Hepatocyte (in vitro differentiated cells): ENCODE measurements at regions not wholly inside any gene's neighbourhood (a gene's known extent, or its start where the extent isn't known, plus 50 kb on each side); places are given as distances from the start of the nearest gene placed in this dataset.

Experiments
- CTCF ChIP-seq: fragments of 200-600 bp; sonication (generic); IDR thresholded peaks from 2 replicates; pipeline ENCODE4 v1.5.1; 2016; ENCODE audit warnings: antibody characterized with exemption, mild to moderate bottlenecking; ENCODE audit not compliant: poor library complexity
- EZH2 ChIP-seq: fragments of 200-600 bp; sonication (generic); IDR thresholded peaks from 2 replicates; pipeline ENCODE4 v1.6.1; 2016; ENCODE audit warnings: antibody characterized with exemption, mild to moderate bottlenecking, borderline replicate concordance
- EZH2phosphoT487 ChIP-seq: fragments of 200-600 bp; sonication (generic); IDR thresholded peaks from one replicate; pipeline ENCODE4 v1.6.1; 2018; ENCODE audit warnings: antibody characterized with exemption, mild to moderate bottlenecking, low read depth, moderate library complexity; ENCODE audit not compliant: unreplicated experiment, severe bottlenecking

GRCh38 chr18:31258789-31259188 is 59.2 kb upstream of the DSG1 start:
- TF ChIP-seq CTCF (no peak), EZH2 (no peak), EZH2phosphoT487 (no peak)
